PC-9 (cell line): ENCODE measurements at regions not wholly inside any gene's neighbourhood (a gene's known extent, or its start where the extent isn't known, plus 50 kb on each side); places are given as distances from the start of the nearest gene placed in this dataset.

Experiments used
- CTCF ChIP-seq: fragments of 200-600 bp; sonication (generic); conservative IDR thresholded peaks from 2 replicates; pipeline ENCODE4 v1.6.1; 2017; ENCODE audit warnings: mixed run types, antibody characterized with exemption, mild to moderate bottlenecking, moderate library complexity
- EZH2 ChIP-seq: fragments of 200-600 bp; sonication (generic); IDR thresholded peaks from 2 replicates; pipeline ENCODE4 v1.8.0; 2017; ENCODE audit warnings: antibody characterized with exemption, low read depth

GRCh38 chr6:156242206-156242605 lies 535.0 kb upstream of the ARID1B start:
- TF ChIP-seq CTCF (no peak), EZH2 (no peak)
